SW480 (cell line): ENCODE measurements at regions not wholly inside any gene's neighbourhood (a gene's known extent, or its start where the extent isn't known, plus 50 kb on each side); places are given as distances from the start of the nearest gene placed in this dataset.

Source experiments
- DNase-seq: peaks from one replicate; pipeline ENCODE4 v3.0.0-alpha.2; 2016; ENCODE audit warnings: low spot score

GRCh38 chr10:33126742-33127141, 168.7 kb upstream of the ITGB1 start:
- no peak for DNase-seq

DNA sequence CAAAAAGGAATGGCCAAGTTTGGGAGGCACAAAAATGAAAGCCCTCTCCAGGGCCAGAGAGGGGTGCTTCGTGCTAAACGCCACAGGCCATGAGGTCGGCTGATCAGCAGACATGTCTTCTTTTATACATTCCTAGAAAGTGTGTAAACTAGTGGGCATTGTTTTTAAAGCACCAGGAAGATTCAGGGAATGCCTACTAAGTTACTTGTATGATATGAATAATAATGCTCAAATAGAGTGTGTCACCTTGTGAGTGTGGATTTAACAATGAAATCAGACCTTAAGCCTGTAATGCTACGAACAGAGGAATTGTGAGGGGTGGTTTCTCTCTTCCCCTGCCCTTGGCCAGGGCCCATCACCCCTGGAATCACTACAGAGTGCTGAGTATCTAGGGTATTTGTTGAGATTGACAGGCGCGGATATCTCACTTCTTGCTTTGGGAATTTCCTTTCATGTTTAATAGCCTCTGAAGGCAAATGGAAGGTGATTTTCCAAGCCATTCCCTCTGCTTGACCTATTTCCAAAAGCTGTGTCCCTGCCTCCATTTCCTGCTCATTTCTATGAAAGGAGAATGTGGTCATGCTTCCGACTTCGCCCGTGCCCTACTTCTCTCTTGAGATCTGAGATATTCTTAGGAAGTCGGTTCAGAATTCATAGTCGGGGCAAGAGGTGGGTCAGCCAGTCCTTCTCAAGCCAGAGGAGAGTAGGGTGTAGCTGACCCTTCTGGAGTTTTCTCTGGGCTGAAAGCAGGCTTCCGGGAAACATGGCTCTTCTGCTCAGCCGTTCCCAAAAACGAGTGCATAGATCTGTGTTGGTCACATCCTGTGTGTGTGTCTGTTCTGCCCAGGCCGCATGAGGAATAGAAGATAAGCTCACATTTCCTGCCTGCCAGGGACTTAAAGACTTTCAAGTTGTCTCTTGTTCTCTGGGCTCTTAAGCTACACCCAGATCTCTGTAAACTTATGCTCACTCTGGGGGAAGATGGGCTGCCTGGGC, 167.8 kb upstream of the ITGB1 start:
- DNase-seq = no peak

DNA sequence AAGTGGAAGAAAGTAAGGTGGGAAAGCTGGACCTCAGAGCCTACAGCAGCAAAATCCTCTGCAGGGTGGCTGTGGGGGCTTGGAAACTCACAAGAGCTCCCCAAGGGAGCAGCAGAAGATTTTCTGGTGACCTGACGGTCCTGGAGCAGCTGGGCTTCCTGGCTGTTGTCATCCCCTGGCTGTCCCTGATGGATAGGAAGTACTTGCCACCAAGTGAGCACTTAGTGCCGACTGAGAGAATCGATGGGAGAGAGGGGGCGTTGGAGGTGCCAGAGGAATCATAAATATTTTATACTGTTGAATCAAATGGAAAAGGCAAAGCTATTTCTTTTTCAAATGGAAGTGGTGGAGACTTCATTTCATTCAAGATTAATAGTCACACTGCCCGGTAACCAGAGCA, 167.1 kb upstream of the ITGB1 start:
- no peak for DNase-seq

DNA sequence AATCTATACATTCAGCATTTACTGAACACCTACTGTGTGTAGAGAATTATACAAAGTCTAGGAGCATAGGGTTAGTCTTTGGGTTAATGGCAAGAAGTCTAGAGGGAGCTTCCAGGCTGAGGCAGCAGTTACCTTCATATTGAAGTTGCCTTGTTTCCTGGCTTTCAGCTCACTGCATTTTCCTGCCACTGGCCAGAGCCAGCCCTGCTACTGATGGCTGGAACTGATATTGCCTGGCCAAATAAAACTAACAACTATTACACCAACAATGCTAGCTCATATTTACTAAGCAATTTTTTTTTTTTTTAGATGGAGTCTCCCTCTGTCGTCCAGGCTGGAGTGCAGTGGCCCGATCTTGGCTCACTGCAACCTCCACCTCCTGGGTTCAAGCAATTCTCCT, 165.7 kb upstream of the ITGB1 start:
- no peak for DNase-seq

DNA sequence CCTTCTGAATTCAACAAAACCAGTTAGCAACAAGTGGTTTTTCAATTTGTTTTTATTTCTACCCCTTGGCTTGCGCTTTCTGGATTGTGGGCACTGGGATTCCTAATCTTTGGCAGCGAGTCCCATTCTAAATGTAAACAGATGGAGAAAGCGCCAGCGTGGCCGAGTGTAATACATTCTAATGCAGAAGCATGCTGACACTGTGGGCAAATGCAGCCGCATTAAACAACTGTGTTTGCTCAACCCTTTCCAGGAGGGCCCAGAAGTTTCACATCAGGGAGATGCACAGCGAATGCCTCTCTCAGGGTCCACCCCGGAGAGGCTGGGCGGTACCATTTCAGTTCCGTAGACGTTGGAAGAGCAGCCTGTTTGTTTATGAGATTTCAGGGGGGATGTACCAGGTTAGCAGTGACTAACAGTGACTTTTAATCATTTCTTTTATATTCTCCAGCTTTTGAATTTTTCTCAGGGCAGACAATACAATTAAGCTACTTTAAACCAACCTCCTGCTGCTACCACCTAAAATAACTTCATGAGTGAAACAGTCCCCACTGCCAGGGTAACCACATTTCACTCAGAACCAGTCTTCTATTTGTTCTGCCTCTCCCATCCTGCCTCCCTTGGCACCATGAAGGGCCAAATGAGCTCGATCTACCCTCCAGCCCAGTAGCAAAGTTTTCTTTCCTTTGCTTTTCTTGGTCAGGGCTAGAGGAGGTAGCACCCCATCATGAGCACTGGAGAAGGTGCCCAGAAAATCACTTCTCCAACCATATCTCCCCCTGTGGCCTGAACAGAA, 164.2 kb upstream of the ITGB1 start:
- no peak for DNase-seq

DNA sequence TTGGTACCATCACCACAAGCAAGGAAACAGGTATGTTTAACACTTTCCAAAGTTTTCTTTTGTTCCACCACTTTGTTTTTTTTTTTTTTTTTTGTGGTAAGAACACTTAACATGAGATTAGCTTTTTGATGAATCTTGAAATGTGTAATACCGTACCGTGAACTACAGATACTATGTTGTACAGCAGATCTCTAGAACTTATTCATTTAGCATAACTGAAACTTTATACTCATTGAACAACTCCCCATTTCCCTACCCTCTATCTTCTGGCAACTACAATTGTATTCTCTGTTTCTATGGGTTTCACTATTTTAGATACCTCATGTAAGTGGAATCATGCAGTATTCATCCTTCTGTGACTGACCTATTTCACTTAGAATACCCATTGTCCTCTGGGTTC, 162.7 kb upstream of the ITGB1 start:
- no peak for DNase-seq

GRCh38 chr10:33120275-33120674, 162.2 kb upstream of the ITGB1 start:
- no peak for DNase-seq

DNA sequence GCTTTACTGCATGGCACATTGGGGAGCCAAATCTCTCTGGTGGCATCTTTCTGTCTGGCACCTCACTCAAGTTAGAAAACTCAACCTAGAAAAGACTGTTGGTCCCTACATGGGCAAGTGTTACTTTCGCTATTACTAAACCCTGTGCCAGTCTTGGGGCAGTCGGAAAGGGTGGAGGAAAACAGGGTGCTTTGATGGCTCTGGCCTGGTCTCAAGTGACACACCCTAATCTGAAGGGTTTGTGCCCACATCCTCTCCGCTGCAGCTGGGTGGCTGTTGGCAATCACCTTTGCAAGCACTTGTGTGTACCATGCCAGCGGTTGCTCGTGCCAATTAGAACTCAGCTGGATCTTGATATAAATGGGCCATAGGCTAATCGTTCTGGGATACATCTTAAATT, 159.8 kb upstream of the ITGB1 start:
- DNase-seq = no peak

DNA sequence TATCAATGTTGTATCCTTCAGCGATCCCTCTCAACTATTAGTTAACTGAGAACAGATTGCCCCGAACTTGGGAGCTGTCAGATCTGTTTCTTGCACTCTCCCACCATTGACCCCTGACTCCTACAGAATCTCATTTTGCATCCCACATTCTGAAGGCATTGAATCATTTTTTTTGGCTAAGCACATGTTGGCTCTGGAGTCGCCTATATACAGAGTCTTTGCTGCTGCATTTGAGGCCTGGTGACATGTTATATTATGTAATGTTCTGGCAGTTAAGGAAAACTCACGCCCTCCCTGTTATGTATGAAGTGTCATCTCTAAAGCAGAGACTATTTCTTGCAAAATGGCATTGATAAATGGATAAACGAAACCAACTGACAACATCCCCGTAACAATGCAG, 159.2 kb upstream of the ITGB1 start:
- no peak for DNase-seq

- DNase-seq = peak; percentile 36
Measured at GRCh38 chr10:33115738-33116719, 158.0 kb upstream of the ITGB1 start.

DNA sequence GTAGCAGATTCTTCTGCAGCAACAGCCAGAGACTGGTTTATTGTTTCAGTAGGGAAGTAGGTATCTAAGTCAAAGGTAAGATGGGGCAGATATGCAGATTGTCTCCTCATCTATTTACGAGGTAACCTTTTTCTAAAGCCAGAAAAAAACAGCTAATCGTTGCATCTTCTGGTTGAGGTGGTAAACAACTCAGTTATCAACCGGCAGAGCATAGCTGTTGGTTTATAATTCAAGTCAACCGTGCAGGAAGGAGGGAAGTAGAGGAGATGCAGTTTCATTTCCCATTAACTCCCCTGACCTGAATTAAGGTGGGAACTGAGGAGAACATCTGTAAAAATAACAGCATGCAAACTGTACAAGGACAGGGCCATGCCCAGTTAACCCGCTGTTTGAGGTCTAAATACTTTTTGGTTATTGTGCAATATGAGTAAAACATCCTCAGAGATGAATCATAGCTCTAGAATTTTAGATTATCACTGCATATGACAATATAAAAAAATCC, 156.5 kb upstream of the ITGB1 start:
- DNase-seq = no peak

DNA sequence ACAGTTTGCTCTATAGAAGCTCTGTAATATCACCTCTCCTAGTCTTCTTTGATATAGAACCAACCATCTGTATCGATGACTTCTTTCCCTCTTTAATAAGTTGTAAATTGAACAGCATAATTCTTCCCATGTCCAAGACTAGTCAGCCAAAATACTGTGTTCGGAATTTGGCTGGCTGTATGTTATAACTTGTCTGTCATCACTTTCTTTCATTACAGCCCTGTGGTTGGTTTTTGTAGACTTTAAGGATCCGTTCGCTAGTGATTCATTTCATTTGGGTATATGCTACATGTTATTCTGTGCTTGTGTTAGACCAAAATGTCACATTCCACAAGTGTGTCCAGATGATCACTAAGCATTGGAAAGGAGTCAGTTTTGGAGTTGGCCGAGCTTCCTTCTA, 155.4 kb upstream of the ITGB1 start:
- no peak for DNase-seq

DNA sequence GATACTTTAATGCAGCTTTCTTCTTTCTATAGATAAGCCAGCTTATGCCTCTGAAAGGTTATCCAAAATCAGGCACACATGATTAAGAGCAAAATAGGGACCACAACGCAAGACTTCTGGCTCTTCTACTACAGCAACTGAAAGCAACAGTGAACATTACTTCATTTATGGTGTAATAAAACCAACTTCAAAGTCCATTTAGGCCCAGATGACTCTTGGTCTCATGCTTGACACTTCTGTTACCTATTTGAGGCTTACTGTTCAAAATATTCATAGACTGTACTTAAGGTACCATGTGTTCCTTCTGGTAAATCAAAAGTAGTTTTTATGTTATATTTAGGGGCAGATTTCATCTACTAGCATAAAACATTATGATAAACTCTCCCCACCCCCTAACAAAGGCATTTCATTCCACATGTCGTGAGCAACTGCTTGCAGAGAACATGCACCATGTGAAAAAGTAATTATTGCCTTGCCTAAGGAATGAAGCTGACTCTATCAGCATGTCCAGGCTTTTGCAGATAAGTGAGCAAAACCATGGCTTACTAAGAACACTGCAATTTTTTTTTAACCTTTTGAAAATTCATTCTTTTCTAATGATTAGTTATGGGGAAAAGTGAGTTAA, 154.9 kb upstream of the ITGB1 start:
- DNase-seq = no peak

GRCh38 chr10:33111488-33112051, 153.5 kb upstream of the ITGB1 start:
- no peak for DNase-seq

- DNase-seq = no peak
Measured at GRCh38 chr10:33109788-33110469, 151.9 kb upstream of the ITGB1 start.

DNA sequence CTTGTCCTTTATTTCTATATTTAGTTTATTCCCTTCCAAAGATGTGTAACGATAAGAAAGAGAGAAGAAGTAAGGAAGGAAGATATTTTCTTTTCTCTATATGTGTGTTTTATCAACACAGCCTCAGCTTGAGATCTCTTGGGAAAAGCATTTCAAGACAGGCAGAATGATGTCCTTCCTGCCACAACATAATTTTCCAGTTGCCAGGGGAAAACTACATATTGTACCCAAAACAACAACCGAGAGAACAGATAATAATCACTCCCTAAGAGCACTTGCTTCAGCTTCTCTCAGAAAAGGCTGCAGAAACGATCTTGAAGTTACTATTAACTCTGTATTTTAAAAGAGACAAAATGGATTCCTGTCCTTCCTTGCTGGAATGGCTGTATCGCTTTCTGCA, 151.4 kb upstream of the ITGB1 start:
- no peak for DNase-seq

GRCh38 chr10:33107953-33108352, 149.9 kb upstream of the ITGB1 start:
- no peak for DNase-seq

DNA sequence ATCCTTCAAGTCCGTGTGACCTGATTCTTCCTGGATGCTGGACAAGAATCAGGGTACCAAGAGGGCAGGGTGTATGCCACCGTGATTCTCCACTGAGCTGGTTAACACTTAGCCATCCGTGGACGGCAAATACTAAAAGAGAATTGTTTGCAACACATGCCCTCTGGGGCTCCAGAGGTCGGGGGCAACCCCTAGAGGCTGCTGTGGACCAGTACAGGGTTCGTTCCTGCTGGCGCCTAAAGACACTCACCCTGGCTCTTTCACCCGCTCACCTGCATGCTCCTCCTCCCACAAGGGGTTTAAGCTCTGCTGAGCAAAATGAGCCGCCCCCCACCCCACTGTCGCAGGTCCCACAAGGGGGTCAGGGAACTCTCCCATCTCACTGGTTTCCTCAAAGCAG, 148.7 kb upstream of the ITGB1 start:
- no peak for DNase-seq

DNA sequence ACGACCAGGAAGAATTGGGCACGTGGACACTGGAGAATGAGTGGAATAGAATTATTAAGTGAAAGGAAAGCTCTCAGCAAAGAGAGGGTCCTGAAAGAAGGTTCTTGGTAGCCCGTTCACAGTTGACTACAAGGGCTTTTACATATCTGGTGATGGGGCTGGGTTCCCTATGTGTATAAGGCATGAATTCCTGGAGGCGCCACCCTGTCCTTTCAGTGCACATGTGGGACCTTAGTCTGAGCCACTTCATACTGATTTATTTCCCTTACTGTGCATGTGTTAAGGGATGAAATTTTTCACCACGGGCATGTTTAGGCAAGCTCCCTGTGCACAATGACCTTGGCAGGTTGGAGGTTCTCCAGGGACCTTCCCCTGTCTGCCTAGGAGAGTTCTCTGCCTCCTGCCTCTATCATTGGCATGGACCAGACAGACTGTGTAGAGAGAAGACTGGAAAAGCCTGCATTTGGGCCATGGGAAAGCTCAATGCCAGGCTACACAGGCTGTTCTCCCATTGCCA, 145.9 kb upstream of the ITGB1 start:
- no peak for DNase-seq

- DNase-seq = no peak
Measured at GRCh38 chr10:33102071-33102470, 144.0 kb upstream of the ITGB1 start.
